C1 segment of cervical spinal cord (tissue), 14 donors: ENCODE measurements at regions not wholly inside any gene's neighbourhood (a gene's known extent, or its start where the extent isn't known, plus 50 kb on each side); places are given as distances from the start of the nearest gene placed in this dataset.
"Not testable (repeated sequence)": the region's sequence is repeated elsewhere in the genome, so short reads cannot be mapped to it uniquely, and the experiment has no call there.

ENCODE experiments used
- DNase-seq, 14 donors: peaks; one replicate each; lab custom pipeline; 2025; lab: John Stamatoyannopoulos, UW

DNA sequence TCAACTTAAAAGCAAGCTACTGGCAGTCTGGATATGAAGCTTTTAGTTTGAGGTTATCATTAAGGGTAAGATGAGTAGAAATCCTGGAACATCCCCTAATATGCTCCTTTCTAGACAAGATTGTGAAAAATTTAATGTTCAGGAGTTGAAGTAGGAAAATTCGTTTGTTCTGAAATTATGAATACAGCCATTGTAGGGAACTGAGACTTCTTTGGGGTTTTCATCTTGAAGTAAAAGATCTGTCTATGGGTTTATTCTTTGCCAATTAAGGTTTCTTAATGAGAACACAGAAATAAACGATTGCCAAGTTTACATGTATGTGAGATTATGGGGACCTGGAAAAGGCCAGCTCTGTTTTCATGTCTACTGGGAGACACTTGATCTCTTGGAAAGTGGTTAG is 225.6 kb upstream of the MOCS1 start:
- no peak for DNase-seq

DNA sequence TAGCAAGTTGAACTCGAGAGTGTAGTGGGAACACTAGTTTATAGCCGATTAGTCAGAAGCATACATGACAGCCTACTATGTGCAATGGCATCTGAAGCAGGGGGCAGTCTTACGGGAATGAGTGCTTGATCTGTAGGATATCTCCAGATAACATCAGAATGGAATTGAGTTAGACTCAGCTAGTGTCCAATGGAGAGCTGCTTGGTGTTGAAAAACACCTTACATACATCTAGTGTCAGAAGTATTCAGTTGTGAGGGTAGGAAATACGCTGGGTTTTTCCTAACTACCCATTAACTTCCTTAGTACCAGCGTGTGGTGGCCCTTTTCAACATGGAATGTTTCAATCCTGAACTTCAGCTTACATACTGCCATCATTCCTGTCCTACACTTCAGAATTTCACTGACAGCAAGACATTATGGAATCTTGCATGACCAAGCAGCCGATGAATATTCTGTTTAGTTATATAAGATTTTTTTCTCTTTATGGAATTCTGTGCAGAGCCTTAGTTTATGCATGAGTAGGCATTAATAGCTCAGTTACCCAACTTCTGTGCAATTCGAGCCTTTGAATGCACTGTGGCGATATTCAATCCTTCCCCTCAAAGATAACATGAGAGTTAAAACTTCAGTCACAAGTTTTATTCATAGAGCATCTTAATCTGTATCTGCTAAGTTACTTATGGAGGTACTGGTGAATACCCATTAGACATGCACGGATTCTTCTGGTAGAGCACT is 218.6 kb upstream of the MOCS1 start:
- no peak for DNase-seq

DNA sequence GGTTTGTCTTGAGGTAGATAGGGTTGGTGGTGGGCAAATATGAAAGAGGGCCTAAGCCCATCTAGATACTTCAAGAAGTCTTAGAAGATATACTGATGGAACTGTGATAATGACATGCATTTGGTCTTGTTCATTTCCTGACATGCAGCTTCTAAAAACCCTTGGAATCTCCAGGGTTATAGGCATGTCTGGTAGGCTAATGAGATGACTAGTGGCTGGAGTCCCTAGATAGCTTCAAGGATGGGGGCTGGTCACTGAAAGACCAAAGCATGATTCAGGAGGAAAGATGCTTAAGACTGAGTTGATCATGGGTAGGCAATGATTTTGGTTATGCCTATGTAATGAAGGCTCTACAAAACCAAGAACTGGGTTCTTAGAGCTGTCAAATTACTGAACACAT is 217.9 kb upstream of the MOCS1 start:
- no peak for DNase-seq

DNA sequence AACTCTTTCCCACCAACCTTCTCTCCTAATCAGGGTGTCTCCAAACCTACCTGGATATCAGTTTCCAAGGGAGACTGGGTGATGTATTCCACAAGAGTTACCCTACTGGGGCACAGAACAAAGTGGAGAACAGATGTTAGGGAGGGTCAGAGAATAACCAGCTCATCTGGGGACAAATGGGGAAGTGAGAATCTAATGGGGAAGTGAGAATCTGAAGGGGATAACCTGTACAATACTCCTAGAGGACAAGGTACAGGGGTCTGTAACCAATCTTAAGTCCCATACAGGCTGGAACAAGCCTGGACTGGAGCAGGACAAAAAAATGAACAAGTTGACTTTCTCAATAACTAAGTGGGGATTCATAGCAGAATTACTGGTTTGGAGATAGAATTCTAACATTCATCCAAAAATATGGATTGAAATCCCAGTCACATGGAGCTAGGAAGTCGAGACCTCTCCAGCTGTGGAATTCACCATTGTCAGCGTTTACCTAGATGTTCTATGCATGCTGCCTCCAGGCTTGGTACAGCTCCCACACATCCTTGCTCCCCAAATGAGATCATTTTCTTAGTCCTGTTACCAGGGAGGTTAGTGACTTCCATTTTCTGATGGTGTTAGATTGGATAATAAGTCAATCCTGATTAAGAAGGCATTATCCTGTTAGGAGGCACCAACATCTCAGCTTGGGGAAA is 214.8 kb upstream of the MOCS1 start:
- no peak for DNase-seq

DNA sequence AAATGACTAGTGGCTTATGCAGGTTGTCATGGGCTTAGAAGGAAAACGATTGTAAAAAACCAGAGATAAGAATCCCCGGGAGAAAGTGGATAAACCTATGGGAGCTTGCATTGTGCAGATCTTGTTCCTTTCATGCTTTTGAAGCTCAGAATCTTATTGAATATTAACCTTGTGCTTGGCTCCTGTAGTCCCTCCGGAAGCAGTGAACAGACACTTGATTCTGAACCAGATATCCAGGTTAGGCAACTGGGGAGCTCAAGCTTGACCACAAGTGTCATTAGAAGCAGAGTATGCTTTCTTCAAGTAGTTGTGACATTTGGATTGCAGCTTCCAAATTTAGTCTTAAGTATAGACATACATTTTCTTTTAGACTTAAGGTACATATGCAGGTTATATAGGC is 212.6 kb upstream of the MOCS1 start:
- no peak for DNase-seq

DNA sequence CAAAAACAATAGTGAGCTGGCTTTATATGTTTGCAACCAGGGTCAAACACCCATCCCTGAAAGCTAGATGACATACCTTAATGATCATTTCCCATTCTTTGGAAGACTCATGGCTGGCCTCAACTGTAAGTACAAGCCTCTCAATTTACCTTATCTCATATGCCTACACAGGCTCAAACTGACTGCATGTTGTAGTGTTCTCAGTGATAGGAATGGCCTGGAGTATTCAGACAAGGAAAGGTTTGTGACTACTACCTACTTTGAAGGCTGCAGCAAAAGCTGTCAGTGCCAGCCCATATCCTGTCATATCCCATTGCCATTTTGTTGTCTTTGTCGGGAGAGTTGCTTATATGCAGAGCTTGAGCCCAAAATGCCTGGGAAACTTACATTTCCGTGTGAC is 205.2 kb upstream of the MOCS1 start:
- no peak for DNase-seq

DNA sequence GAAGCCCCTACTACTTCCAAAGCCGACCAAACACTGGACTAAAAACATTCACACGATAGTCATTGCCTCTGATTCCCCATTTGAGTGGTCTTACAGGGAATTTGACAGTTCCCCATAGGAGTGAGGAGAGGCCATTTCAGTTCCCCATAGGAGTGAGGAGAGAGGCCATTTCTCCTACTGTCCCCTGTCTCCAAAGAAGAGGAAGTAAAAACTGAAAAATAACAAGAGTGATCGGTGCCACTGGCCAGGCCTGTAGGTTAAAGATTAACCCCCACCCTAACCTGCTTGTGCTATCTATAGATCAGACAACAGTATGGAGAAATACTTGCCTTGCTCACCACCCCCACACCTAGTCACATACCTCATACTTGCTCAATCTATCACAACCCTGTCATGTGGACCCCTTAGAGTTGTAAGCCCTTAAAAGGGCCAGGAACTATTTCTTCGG is 204.0 kb upstream of the MOCS1 start:
- no peak for DNase-seq

DNA sequence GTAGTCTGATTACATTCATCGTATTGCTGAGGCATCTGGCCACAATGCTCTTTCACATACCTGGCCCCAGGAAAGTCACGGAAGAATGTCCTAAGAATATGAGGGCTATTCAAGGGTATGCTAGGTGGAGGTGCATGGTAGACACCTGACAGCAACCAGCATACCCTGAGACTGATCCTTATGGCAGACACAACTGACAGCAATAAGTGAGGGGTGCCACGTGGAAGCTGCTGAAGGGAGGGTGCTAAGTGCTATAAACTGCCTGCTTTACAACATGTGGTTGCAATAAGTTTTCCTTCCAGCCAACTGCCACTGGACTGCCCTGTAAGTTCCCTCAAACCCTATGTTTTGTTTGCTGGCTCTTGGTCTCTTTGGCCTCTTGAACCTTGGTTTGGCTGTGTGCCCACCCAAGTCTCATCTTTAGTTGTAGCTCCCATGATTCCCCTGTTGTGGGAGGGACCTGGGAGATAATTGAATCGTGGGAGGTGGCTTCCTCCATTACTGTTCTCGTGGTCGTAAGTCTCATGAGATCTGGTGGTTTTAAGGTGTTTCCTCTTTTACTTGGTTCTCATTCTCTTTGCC is 201.3 kb upstream of the MOCS1 start:
- no peak for DNase-seq

DNA sequence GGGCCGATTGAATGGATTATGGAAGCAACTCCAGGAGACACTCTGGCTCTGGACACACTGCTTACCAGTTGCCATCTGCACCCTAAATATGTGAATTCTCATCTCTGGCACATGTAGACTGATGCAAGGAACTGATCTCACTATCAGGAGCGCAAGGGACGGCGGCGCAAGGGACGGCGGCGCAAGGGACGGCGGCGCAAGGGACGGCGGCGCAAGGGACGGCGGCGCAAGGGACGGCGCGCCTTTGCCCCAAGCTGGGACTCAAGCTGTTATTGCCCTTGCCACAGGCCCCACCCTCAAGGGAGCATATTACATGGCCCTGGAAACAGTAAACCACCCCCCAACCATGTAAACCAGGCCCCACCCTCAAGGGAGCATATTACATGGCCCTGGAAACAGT is 199.7 kb upstream of the MOCS1 start:
- not testable (repeated sequence) for DNase-seq

DNA sequence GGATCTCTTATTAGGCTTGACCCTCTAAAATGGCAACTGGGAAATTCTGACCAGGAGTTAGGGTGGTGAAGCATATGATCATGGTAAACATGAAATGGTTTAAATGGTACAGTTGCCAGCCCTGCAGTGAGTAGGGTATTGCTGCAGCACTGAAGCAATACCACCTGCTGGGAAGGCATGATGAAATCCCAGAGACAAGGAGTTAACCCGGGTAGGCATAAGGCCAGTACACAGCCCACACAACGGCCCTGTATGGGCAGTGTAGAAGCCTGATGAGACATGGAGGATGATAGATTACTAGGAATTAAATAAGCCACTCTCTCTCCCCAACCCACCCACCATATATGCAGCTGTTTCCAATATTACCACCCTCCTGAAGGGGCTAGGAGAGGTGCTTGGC is 197.4 kb upstream of the MOCS1 start:
- no peak for DNase-seq

DNA sequence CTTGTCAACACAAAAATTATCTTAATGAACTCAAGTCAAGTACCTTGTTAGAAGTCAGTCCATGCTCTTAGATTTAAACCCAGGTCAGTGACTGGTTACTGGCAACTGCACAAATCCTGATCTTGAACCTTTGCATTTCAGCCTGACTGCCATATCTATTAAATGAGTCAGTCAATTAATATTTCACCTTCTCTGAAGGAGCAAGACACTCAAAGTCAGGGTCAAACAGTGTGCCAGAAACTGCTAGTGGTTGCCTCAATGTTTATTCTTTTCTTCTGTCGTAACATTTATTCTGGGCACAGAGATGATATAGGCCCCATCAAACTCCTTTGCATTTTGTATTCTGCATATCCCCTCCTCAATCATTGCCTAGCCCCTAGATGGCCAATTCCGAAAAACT is 193.9 kb upstream of the MOCS1 start:
- no peak for DNase-seq

DNA sequence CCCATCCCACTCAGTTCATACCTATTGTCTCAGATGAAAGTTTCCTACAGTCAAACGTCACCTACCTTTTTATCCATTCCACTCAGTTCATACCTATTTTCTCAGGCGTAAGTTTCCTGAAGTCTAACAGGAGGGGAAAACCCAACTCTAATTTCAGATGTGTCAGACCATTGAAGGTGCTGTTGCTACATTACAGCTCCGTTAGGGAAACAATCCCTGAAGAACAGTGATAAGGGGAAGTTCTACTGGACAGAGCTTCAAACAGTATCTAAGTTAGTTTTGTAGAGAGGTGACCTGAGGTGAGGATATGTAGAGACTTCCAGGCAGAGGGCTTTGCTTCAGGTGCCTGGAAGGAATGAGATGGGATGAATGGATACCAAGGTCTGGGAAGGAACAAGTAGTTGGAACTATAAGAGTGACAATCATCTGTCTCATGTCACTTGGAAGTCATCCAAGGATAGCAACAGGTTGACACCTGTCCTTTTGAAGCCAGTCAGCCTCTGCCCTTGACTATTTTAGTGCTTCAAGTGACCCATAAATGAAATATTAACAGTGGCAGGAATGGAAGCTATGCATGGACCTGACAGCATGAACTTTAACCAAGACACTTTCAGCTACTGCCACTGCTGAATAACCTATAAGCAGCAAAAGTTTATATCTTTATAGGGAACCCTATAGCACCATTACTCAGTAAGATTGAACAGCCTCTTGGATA is 191.6 kb upstream of the MOCS1 start:
- no peak for DNase-seq

DNA sequence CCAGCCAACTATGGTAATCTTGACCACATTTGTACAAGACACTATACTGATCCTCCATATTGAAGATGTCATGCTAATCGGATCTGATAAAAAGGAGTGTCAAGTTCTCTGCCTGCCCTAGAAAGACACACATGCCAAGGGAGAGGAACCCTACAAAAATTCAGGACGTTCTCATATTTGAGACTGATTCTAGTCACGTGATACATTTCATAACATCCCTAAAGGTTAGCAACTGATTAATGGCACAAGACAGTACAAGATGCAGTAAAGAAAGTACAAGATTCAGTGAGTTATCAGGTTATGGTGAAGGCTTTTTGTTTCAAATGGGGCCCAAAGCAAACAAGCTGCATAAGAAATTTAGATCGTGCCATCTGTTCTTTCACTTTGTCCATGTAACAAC is 190.7 kb upstream of the MOCS1 start:
- no peak for DNase-seq

DNA sequence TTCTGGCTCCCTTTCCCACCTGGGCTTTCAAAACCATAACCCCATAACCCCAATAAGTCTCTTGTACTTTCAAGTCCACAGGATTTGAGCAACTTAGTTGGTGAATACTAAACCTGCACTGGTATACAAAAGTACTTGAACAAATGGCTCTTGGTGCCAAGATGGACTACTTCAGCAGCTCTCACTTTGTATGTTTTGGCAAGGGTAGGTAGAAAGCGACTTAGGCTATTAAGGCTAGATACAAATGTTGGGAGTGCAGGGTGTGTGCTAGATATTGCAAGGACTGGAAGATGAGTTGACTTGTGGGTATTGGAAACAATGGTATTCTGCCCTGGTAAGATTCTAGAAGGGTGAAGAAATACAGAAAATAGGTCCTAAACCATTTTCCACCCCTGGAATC is 182.6 kb upstream of the MOCS1 start:
- DNase-seq = no peak

DNA sequence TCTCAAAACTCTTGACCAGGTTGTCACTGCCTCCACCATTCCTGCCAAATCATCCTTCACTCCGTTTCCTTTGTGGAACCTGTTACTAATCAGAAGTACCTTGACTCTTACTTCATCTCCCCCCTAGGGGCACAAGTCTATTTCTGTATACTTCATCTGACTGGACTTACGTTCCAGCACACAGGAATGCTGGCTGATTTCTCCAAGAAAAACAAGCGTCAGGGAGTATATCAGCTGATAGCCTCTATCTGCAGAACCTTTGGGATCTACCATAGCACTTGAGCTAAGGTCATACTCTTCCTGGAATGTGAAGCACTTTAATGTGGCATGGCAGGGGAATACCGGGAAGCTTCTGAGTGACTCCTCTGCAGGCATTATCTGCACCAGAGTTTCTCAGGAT is 178.1 kb upstream of the MOCS1 start:
- no peak for DNase-seq

DNA sequence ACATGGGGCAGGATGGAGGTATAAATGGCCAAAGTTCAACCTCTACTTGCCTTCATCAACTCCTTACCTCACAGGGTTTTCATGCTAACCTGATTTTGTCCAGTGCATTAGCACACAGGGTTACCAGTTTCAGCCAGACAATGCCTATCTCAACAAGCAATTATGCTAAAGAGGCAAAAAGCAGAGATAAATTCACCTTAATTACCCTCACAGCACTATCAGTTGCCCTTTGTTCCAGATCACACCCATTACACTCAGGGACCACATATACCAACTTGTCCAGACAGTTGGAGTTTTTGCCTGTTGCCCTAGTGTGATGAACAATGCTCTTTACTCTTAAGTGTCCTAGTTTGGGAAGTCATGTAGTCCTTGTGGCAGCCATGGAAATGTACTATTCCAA is 174.5 kb upstream of the MOCS1 start:
- no peak for DNase-seq

DNA sequence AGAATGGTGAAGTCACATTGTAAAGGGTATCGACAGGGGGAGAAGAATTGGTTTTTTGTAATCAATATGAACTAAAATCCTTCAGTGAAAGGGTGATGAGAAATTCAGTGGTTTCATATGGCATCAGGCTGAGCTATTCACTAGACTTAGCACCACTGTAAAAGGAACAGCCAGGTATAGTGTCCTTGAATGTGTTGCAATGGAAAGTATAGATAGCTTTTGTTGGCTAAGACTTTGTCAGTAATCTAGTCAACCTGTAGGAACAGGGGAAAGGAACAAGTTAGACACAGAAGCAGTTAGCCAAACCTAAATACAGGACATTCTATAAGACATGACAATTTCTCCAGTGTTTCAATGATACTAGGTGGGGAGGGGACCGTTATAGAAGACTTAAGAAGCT is 172.6 kb upstream of the MOCS1 start:
- DNase-seq = no peak

DNA sequence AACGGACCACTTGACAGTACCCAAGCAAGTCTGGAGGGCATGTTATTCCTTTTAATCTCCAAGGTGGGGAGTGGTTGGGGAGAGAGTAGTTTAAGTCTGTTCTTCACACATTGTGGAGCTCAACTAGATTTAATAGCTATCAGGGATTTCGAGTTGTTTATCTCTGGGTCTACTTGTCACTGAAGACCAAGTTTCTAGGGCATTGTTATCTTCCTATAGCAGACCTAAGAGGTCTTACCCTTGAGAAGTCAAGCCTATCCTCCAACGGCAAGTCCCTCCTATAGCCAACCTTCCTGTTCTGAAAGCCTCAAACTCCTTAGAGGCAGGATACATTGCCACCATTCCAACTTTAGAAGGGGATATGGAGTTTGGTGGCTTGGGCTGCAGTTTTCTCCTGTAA is 164.5 kb upstream of the MOCS1 start:
- no peak for DNase-seq

DNA sequence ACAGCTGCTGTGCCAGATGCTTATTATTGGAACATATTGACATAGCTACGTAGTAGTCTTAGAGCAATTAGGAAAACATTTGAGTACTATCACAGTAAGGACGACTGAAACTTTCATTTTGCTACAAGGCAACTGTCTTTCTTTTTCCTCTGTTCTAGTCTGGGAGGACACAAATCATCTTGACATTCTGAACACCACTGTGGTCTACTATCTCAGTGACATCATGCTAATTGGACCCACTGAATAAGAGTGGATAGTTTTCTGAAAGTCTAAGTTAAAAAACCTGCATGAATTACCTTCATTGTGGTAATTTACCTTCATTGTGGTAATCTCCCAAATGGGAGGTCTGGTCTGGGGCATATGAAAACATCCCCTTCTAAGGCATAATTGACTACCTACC is 163.3 kb upstream of the MOCS1 start:
- DNase-seq = no peak

DNA sequence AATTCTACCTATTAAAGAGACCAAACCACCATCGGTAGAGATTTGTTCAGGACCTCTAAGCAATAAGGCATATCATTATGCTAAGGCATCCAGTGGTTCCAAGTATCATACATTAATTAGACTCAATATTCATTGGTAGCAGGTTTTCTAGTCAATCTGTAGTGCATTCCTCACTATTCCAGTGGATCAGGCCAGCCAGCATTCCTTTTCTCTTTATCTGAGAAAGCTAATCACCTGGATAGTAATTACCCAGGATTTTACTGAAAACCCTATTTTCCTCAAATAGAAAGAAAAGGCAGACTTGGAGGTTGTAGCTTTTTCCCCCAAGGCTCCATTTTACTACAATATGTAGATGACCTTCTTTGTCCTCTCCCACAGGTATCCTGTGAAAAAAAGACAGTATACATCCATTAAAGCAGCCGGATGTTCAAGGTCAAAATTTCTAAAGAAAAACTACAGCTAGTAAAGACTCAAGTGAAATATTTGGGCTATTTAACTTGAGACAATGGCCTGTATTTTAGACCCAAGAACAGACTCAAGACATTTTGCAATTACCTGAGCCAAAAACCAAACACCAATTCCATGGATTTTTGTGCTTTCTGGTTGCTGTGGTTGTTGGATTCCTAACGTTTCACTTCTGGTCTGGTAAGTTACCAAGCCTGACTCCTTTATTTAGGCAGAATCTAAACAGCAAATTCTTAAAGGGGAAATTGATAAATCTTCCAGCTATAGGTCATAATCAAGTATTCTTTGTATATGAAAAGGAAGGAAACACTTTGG is 149.1 kb upstream of the MOCS1 start:
- DNase-seq = no peak

DNA sequence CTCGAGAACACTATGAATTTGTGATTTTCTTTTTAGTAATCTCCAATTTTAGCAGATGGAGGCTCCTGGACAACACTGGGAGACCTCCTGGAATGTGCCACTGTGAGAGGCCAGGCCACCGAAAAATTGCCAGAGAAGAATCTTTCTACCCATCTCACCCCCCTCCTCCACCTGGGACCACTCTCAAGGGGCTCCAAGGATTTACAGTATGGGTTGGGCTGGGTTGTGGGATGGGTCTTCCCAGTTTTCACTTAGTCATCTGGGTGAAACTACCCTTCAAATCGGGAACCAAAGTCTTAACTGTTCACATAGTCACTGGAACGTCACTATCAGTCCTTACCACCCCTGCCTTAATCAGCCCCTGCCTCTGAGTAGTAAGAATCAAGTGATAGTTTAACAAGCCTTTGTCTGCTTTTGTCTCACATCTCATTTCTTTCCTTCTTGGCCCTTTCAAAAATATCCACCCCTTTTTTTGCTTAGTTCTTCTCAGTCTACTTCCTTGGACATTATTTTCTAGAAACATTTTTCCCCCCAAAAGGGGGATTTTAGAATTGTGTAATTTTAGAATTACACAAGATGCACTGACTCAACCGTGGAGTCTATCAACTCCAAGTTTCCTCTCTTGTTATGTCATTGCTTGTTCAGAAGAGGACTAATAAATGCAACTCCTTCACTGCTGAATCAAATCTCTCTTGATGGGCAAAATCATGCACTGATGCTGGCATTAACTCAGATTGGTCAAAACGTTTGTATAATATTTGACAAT is 148.2 kb upstream of the MOCS1 start:
- no peak for DNase-seq
